ENCODE measurements at regions not wholly inside any gene's neighbourhood (a gene's known extent, or its start where the extent isn't known, plus 50 kb on each side); places are given as distances from the start of the nearest gene placed in this dataset.

DNA sequence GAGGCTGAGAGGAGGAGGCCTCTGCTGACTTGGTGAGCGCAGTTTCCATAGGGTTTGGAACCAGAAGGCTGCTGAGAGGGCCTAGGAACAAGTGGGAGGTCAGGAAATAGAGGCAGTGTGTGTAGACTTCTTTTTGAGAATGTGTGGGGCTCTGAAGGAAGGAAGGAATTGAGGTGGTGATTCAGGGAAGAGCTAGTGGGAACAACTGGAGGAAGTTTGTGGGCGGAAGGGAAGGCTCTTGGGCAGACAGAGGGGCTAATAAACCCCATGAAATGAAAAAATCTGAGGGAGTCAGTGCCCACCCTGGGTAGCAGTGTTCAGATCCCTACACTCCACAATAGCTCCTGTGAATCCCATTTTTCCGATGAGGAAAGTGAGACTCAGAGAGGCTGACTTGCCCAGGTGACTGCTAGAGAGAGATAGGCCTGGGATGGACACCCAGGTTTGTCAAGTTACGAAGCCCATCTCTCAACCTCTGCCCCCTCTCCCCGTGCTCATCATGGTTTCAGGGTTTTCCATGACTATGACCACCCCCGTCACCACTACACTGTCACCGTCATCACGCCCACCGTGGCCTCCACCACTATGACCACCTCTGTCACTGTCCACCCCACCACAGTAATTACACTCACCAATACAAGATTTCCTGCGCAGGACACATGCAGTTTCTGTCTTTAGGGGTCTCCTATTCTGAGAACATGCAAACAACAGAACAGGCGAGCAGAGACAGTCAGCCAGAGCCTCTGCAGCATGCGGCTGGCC lies 106.4 kb downstream of the MRPL14 start:
- TF ChIP-seq, protein P1, sequence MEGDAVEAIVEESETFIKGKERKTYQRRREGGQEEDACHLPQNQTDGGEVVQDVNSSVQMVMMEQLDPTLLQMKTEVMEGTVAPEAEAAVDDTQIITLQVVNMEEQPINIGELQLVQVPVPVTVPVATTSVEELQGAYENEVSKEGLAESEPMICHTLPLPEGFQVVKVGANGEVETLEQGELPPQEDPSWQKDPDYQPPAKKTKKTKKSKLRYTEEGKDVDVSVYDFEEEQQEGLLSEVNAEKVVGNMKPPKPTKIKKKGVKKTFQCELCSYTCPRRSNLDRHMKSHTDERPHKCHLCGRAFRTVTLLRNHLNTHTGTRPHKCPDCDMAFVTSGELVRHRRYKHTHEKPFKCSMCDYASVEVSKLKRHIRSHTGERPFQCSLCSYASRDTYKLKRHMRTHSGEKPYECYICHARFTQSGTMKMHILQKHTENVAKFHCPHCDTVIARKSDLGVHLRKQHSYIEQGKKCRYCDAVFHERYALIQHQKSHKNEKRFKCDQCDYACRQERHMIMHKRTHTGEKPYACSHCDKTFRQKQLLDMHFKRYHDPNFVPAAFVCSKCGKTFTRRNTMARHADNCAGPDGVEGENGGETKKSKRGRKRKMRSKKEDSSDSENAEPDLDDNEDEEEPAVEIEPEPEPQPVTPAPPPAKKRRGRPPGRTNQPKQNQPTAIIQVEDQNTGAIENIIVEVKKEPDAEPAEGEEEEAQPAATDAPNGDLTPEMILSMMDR (IDR thresholded peaks at IDR 0.05) = no peak

DNA sequence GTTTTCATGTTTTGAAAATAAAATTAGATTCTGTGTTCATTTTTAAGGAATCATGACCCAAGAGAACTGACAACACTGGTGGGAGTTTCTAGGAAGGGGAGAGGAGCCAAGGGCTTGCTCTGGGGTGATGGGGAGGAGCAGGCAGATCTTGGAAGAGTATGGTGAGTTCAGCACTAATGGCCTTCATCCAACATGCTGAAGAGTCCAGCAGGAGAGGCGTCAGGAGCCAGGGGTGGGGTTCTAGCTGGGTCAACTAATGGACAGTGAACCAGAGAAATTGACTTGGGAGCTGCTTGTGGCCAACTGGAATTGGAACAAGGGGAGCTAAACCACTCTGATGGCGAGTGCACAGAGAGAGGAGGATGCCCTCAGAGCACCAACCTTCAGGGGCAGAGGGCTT lies 107.1 kb downstream of the MRPL14 start:
- TF ChIP-seq, protein P1 (IDR thresholded peaks at IDR 0.05) = no peak

DNA sequence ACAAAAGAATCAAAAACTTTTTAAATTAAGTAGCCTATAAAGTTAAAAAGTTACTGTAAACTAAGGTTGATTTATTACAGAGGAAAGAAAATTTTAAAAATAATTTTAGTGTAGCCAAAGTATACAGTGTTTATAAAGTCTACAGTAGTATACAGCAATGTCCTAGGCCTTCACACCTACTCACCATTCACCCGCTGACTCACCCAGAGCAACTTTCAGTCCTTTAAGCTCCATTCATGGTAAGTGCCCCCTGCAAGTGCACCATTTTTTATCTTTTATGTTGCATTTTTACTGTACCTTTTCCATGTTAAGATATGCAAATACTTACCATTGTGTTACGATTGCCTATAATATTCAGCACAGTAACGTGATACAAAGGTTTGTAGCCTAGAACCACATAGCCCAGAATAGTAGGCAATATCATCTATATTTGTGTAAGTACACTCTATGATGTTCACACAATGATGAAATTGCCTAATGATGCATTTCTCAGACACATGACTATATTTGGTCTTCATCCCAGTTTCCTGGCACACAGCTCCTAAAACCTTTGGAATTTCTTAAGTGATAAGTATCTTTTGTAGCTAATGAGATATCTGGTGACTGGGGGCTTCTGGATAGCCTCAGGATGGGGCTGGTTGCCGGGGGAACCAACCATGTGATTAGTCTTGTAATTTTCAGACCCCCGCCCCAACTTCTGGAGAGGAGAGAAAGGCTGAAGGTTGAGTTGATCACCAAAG lies 111.0 kb downstream of the MRPL14 start:
- TF ChIP-seq, protein P1 (IDR thresholded peaks at IDR 0.05) = no peak

DNA sequence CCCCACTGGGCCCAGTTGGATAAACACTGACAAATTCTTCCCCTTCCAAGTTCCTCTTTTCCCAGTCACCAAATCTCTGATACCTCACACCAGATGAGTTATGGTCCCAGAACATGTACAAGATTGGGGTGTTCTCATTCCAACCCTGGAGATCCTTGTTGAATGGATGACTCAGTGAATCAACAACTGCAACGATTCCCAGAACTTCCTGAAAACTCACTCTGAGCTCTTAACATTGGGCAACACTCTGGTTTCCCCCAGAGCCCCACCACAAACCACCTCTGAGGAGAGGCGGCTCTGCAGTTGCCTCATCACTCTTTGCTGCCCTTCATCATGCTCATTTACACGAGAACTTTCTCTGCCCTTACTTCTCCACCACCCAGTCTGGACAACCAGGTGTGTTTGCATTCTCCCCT lies 115.2 kb downstream of the MRPL14 start:
- TF ChIP-seq, protein P1 (IDR thresholded peaks at IDR 0.05) = no peak

DNA sequence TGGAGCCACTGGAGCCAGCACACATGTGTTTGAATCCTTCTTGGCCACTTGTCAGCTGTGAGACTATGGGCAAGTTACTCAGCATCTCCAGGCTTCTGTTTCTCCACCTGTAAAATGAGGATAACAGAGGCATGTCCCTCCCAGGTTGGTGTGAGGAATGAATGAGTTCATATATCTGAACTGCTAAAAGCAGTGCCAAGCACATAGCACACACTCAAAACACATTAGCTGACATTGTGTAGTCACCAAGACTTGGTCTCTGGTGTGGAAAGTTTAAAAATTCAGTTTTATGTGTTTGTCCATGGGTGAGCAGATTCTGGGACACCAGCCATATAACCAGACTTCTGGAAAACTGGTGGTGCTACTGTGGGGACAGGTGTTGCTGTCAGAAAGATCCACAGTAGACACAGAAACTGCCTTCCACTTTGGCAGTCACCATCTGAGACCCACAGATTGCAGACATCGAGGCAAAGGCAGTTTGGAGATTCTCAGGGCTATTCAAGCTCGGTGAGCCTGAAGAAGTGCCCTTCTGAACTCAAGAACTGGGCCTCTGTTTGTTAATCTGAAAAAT lies 115.8 kb downstream of the MRPL14 start:
- TF ChIP-seq, protein P1 (IDR thresholded peaks at IDR 0.05) = no peak

DNA sequence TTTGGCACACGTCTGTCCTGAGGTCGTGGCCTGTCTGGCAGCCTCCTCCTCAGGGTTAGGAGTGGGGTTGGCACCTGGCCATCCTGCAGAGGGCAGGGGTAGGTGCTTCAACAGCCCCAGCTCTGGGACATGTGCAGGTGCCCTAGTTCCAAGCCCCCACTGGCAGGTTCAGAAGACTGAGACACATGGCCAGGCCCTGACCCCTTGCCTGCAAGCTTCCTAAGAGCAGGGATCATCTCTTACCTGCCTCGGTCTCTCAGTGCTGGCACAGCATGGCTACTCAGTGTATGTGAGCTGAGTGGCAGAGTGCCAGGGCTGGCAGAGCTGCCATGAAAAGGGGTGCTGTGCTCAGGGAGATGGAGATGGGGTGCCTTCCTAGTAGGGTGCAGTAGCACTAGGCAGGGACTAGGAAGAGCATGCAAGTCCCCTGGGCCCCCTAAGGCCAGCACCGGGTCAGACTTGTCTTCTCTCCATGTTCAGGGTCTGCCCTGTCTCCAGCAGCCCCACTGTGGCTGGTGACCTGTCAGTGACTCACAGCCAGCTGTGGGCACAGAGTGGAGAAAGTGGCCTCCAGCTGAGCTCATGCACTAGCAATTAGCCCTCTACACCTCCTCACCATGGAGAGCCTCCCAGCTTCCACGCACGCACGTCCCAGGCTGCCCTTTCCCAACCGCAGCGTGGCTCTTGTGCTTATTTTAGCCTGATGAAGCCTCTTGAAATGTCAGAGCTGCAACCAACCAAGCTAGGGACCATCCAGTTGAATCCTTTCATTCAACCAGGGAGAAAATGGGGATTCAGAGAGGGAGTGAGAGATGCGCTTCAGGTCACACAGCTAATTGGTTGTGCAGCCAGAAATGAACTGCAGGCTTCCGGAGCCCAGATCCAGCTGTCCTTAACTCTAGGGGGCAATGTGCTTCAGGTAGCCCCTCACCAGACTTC lies 116.6 kb downstream of the MRPL14 start:
- TF ChIP-seq, protein P1 (IDR thresholded peaks at IDR 0.05) = no peak

Measured in LNCAP (cell line).